Upper lobe of left lung (tissue), 6 donors: ENCODE measurements at regions not wholly inside any gene's neighbourhood (a gene's known extent, or its start where the extent isn't known, plus 50 kb on each side); places are given as distances from the start of the nearest gene placed in this dataset.

Experiments used
- ATAC-seq, 2 donors: fragments of 200-7000 bp; cut with Tn5 transposase; one replicate each; pipeline ENCODE4 v1.9.1; 2022; ENCODE audit warnings: mild to moderate bottlenecking in 2 of 2, moderate library complexity in 2 of 2; ENCODE audit not compliant: low FRiP score in 2 of 2
- DNase-seq, 2 donors: peaks; one replicate each; pipeline ENCODE4 v3.0.0-alpha.2; 2019 to 2020
- H3K27ac ChIP-seq, 4 donors: fragments of 200-600 bp; sonication (generic); one replicate each; pipeline ENCODE4 v1.5.1; 2016 to 2019
- H3K27me3 ChIP-seq, 4 donors: fragments of 200-600 bp; sonication (generic); one replicate each; pipeline ENCODE4 v1.5.1; 2017 to 2019
- H3K36me3 ChIP-seq, 4 donors: fragments of 200-600 bp; sonication (generic); one replicate each; pipeline ENCODE4 v1.5.1; 2016 to 2019
- H3K4me1 ChIP-seq, 4 donors: fragments of 200-600 bp; sonication (generic); one replicate each; pipeline ENCODE4 v1.5.1; 2018 to 2019
- H3K4me3 ChIP-seq, 4 donors: fragments of 200-600 bp; sonication (generic); one replicate each; pipeline ENCODE4 v1.5.1; 2017 to 2019; ENCODE audit warnings: mild to moderate bottlenecking in 2 of 4, moderate library complexity in 1 of 4
- H3K9me3 ChIP-seq, 4 donors: fragments of 200-600 bp; sonication (generic); one replicate each; pipeline ENCODE4 v1.5.1; 2018 to 2019
- CTCF ChIP-seq, 6 experiments: fragments of 450-650 bp in 4 of 6; fragments of 200-600 bp in 2 of 6; sonication (generic) in 2 of 6; IDR thresholded peaks; one replicate each; pipeline ENCODE4 v1.5.1; 2016 to 2019; ENCODE audit warnings: antibody characterized with exemption in 6 of 6
- EP300 ChIP-seq, 4 donors: sonication (generic); formaldehyde crosslinking; IDR thresholded peaks; one replicate each; pipeline ENCODE4 v1.5.1; 2017; ENCODE audit warnings: antibody characterized with exemption in 4 of 4, control low read depth in 2 of 4
- POLR2A ChIP-seq, 4 donors: fragments of 450-650 bp; IDR thresholded peaks; one replicate each; pipeline ENCODE4 v1.5.1; 2016 to 2017; ENCODE audit warnings: antibody characterized with exemption in 4 of 4, mild to moderate bottlenecking in 2 of 4
- POLR2AphosphoS5 ChIP-seq, 2 donors: sonication (generic); formaldehyde crosslinking; IDR thresholded peaks; one replicate each; pipeline ENCODE4 v1.5.1; 2017; ENCODE audit warnings: antibody characterized with exemption in 2 of 2
- WGBS, 2 donors: methylation state at CpG; one replicate each; pipeline ENCODE4 v1.1.5; 2017 to 2018; 5-methylcytosine and 5-hydroxymethylcytosine counted together
- donor health status: DM: no; HTN: no; CAD: no; lungs with moderate emphysema.
- donor health status: DM: no; HTN: yes; CAD: no; lungs with severe emphysema.

GRCh38 chr7:133197972-133198544 is 54.8 kb upstream of the EXOC4 start:
- TF ChIP-seq EP300 (IDR thresholded peaks at IDR 0.05) (no peak), POLR2AphosphoS5 (IDR thresholded peaks at IDR 0.05) (no peak)
- H3K4me1 ChIP-seq, result no peaks in the 10 kb centered on the region
- no peak for ATAC-seq

GRCh38 chr7:133199831-133200230 is 53.0 kb upstream of the EXOC4 start:
- no peak overlapping the region for H3K27ac ChIP-seq
- ATAC-seq (no peak), DNase-seq (no peak)
- no peaks in the 10 kb centered on the region for H3K4me1 ChIP-seq
- no peaks in the 10 kb centered on the region for H3K27me3 ChIP-seq
- no peaks in the 10 kb centered on the region for H3K36me3 ChIP-seq
- no peak overlapping the region for H3K4me3 ChIP-seq
- H3K9me3 ChIP-seq, result no peaks in the 10 kb centered on the region
- WGBS, 2 donors, result 89 to 94% methylated on average over 2 of the region's 2 CpGs
- no peak for TF ChIP-seq POLR2AphosphoS5 (IDR thresholded peaks at IDR 0.05)
- TF ChIP-seq EP300 (IDR thresholded peaks at IDR 0.05), result no peak
- TF ChIP-seq CTCF (IDR thresholded peaks at IDR 0.05), result no peak
- no peak for TF ChIP-seq POLR2A (IDR thresholded peaks at IDR 0.05)

More at GRCh38 chr7:133197972-133198544, 54.8 kb upstream of the EXOC4 start:
- Histone ChIP-seq H3K27me3 (no peaks in the 10 kb centered on the region), H3K36me3 (no peaks in the 10 kb centered on the region), H3K4me3 (no peak overlapping the region), H3K9me3 (no peaks in the 10 kb centered on the region), H3K27ac (no peak overlapping the region)
- DNase-seq, result no peak
- WGBS, 2 donors, result 41 to 52% methylated on average over 4 of the region's 4 CpGs

- Histone ChIP-seq H3K36me3 (no peaks in the 10 kb centered on the region), H3K9me3 (no peaks in the 10 kb centered on the region), H3K4me3 (no peak overlapping the region), H3K27ac (no peak overlapping the region), H3K4me1 (no peaks in the 10 kb centered on the region), H3K27me3 (no peaks in the 10 kb centered on the region)
- TF ChIP-seq EP300 (IDR thresholded peaks at IDR 0.05), result no peak
- no peak for TF ChIP-seq POLR2A (IDR thresholded peaks at IDR 0.05)
- WGBS, 2 donors, result 92 to 100% methylated on average over 1 of the region's 1 CpG
- DNase-seq, result no peak
- ATAC-seq, result no peak
These were observed 51.4 kb upstream of the EXOC4 start for GRCh38 chr7:133201470-133201869.

GRCh38 chr7:133202942-133203341 is 49.9 kb upstream of the EXOC4 start:
- H3K36me3 ChIP-seq, result no peaks in the 10 kb centered on the region
- ATAC-seq, result no peak

More at GRCh38 chr7:133202942-133203341, 49.9 kb upstream of the EXOC4 start:
- 89 to 92% methylated on average over 1 of the region's 1 CpG for WGBS, 2 donors
- no peak for DNase-seq
- Histone ChIP-seq H3K27ac (no peak overlapping the region), H3K27me3 (no peaks in the 10 kb centered on the region), H3K4me1 (no peaks in the 10 kb centered on the region), H3K9me3 (no peaks in the 10 kb centered on the region), H3K4me3 (no peak overlapping the region)
- no peak for TF ChIP-seq POLR2A (IDR thresholded peaks at IDR 0.05)
- TF ChIP-seq EP300 (IDR thresholded peaks at IDR 0.05), result no peak
- no peak for TF ChIP-seq POLR2AphosphoS5 (IDR thresholded peaks at IDR 0.05)
- no peak for TF ChIP-seq CTCF (IDR thresholded peaks at IDR 0.05)
